Lung (tissue), 11 donors: ENCODE measurements at regions not wholly inside any gene's neighbourhood (a gene's known extent, or its start where the extent isn't known, plus 50 kb on each side); places are given as distances from the start of the nearest gene placed in this dataset.
A peak's percentile ranks its signal among the peaks of the same experiment; 100 is the strongest.

Experiments
- ATAC-seq: fragments of 200-7000 bp; cut with Tn5 transposase; one replicate; pipeline ENCODE4 v1.9.1; 2020; ENCODE audit warnings: moderate number of reproducible peaks; ENCODE audit not compliant: insufficient read depth, low FRiP score
- DNase-seq, 3 donors: peaks; one replicate each; pipeline ENCODE4 v3.0.0-alpha.2; 2013 to 2017
- H3K27ac ChIP-seq, 2 donors: one replicate each; pipeline ENCODE4 v1.5.1; 2013; ENCODE audit warnings: mild to moderate bottlenecking in 2 of 2, moderate library complexity in 2 of 2, control low read depth in 1 of 2, inconsistent platforms in 1 of 2, low read depth in 1 of 2, low read length in 1 of 2
- H3K27me3 ChIP-seq, 3 donors: one replicate each; pipeline ENCODE4 v1.5.1; 2013; ENCODE audit warnings: low read length in 2 of 3; ENCODE audit not compliant: control insufficient read depth in 3 of 3, insufficient read depth in 3 of 3
- H3K36me3 ChIP-seq, 4 donors: one replicate each; pipeline ENCODE4 v1.5.1; 2013; ENCODE audit warnings: low read length in 4 of 4, mild to moderate bottlenecking in 1 of 4, moderate library complexity in 1 of 4; ENCODE audit not compliant: control insufficient read depth in 4 of 4, insufficient read depth in 4 of 4
- H3K4me1 ChIP-seq, 5 donors: one replicate each; pipeline ENCODE4 v1.5.1; 2013; ENCODE audit warnings: low read length in 5 of 5, mild to moderate bottlenecking in 2 of 5, moderate library complexity in 1 of 5; ENCODE audit not compliant: control insufficient read depth in 5 of 5, insufficient read depth in 5 of 5
- H3K4me3 ChIP-seq: one replicate; pipeline ENCODE4 v1.5.1; 2013; ENCODE audit warnings: mild to moderate bottlenecking, control low read depth, moderate library complexity
- H3K9ac ChIP-seq, 2 donors: one replicate each; pipeline ENCODE4 v1.5.1; 2013; ENCODE audit warnings: low read length in 2 of 2, control low read depth in 1 of 2; ENCODE audit not compliant: insufficient read depth in 1 of 2
- H3K9me3 ChIP-seq, 4 donors: one replicate each; pipeline ENCODE4 v1.5.1; 2013; ENCODE audit warnings: low read length in 3 of 4, mild to moderate bottlenecking in 1 of 4, moderate library complexity in 1 of 4; ENCODE audit not compliant: control insufficient read depth in 4 of 4, insufficient read depth in 3 of 4
- CTCF ChIP-seq: IDR thresholded peaks from 2 replicates; pipeline ENCODE4 v1.5.1; 2012; ENCODE audit warnings: mild to moderate bottlenecking; ENCODE audit errors: control extremely low read depth, extremely low read depth
- WGBS, 2 donors: extraction: QIAGEN DNeasy Blood & Tissue Kit; methylation state at CpG; one replicate each; pipeline ENCODE4 v1.1.7; 2013; 5-methylcytosine and 5-hydroxymethylcytosine counted together
- donor health status: control.
- donor health status: control.
- donor health status: Bipolar disorder and iron deficiency.
- donor health status: healthy.
- donor health status: DM: yes; HTN: yes; CAD: no.

DNA sequence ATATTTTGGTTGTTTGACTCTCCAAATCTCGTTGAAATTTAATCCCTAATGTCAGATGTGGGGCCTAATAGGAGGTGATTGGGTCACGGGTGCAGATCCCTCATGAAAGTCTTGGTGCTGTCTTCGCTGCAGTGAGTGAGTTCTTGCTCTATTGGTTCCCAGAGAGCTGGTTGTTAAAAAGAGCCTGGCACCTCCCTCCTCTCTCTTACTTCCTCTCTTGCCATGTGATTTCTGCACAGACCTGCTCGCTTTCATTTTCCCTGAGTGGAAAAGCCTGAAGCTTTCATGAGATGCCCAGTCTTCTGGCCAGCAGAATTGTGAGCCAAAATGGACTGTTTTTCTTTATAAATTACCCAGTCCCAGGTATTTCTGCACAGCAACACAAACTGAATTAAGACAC lies 221.6 kb downstream of the MAT2B start:
- DNase-seq (no peak), ATAC-seq (no peak)
- H3K4me3 ChIP-seq = no peak overlapping the region
- H3K4me1 ChIP-seq = no peaks in the 10 kb centered on the region
- H3K9me3 ChIP-seq = no peaks in the 10 kb centered on the region
- no peaks in the 10 kb centered on the region for H3K36me3 ChIP-seq
- WGBS, 2 donors = 57 to 67% methylated on average over 4 of the region's 4 CpGs
- TF ChIP-seq CTCF = no peak
- no peak overlapping the region for H3K9ac ChIP-seq
- H3K27ac ChIP-seq = no peak overlapping the region
- no peaks in the 10 kb centered on the region for H3K27me3 ChIP-seq

GRCh38 chr5:163730206-163730756 lies 224.9 kb downstream of the MAT2B start:
- no peak overlapping the region for H3K4me3 ChIP-seq
- peak; percentile 85 for ATAC-seq
- peak; percentile 9 to 66 (median 22) for DNase-seq
- H3K9me3 ChIP-seq = no peaks in the 10 kb centered on the region
- no peaks in the 10 kb centered on the region for H3K36me3 ChIP-seq
- H3K9ac ChIP-seq = no peak overlapping the region
- no peaks in the 10 kb centered on the region for H3K4me1 ChIP-seq
- 44 to 86% methylated on average over 5 of the region's 5 CpGs for WGBS, 2 donors
- TF ChIP-seq CTCF = no peak
- no peak overlapping the region for H3K27ac ChIP-seq
- no peaks in the 10 kb centered on the region for H3K27me3 ChIP-seq

DNA sequence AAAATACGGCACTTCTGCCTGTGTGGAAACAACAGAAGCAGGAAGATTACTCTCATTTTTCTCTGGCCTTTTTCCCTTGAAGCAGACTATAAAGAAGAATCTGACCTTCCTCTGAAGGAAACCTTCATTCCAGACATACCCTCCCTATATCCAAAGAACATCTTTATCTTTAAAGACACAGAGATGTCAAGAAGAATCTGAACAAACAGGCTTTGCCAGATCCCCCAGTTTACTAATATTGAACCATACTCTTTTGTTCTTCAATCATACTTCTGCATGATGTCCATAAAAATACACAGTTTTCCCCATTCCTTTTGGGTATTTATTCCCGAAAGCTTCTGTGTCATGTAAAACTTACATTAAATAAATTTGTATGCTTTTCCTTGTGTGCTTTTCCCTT lies 225.8 kb downstream of the MAT2B start:
- no peak for DNase-seq

More for the DNA sequence above, 225.8 kb downstream of the MAT2B start:
- H3K27ac ChIP-seq = no peak overlapping the region
- no peaks in the 10 kb centered on the region for H3K9me3 ChIP-seq
- H3K9ac ChIP-seq = no peak overlapping the region
- no peak overlapping the region for H3K4me3 ChIP-seq
- no peaks in the 10 kb centered on the region for H3K36me3 ChIP-seq
- no peak for TF ChIP-seq CTCF
- no peaks in the 10 kb centered on the region for H3K4me1 ChIP-seq
- 91 to 94% methylated on average over 2 of the region's 2 CpGs for WGBS, 2 donors
- H3K27me3 ChIP-seq = no peaks in the 10 kb centered on the region
- ATAC-seq = no peak
